Upper lobe of left lung (tissue), 4 donors: ENCODE measurements at regions not wholly inside any gene's neighbourhood (a gene's known extent, or its start where the extent isn't known, plus 50 kb on each side); places are given as distances from the start of the nearest gene placed in this dataset.

Experiments
- POLR2A ChIP-seq, 4 donors: fragments of 450-650 bp; IDR thresholded peaks; one replicate each; pipeline ENCODE4 v1.5.1; 2016 to 2017; ENCODE audit warnings: antibody characterized with exemption in 4 of 4, mild to moderate bottlenecking in 2 of 4
- TF ChIP-seq, protein P1 (sequence below), 6 experiments: fragments of 450-650 bp in 4 of 6; fragments of 200-600 bp in 2 of 6; sonication (generic) in 2 of 6; IDR thresholded peaks; one replicate each; pipeline ENCODE4 v1.5.1; 2016 to 2019; ENCODE audit warnings: antibody characterized with exemption in 6 of 6

DNA sequence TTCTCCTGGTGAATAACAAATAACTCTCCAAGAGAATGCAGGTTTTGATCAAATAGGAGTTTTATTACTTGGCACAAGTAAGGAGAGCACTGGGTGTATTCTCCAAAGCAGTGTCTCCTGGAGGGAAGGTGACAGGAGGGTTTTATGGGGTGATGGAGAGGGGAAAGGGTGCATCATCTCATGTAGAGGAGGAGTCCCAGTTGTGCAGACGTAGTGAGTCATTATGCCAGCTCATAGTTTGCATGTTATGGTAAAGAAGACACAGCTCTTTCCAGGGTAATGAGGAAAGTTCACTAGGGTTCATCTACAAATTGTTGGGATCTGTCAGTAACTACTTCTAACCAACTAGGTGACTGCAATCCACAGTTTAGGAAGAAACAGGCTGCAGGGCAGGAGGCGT is 347.9 kb upstream of the MEOX2 start:
- TF ChIP-seq, protein P1, sequence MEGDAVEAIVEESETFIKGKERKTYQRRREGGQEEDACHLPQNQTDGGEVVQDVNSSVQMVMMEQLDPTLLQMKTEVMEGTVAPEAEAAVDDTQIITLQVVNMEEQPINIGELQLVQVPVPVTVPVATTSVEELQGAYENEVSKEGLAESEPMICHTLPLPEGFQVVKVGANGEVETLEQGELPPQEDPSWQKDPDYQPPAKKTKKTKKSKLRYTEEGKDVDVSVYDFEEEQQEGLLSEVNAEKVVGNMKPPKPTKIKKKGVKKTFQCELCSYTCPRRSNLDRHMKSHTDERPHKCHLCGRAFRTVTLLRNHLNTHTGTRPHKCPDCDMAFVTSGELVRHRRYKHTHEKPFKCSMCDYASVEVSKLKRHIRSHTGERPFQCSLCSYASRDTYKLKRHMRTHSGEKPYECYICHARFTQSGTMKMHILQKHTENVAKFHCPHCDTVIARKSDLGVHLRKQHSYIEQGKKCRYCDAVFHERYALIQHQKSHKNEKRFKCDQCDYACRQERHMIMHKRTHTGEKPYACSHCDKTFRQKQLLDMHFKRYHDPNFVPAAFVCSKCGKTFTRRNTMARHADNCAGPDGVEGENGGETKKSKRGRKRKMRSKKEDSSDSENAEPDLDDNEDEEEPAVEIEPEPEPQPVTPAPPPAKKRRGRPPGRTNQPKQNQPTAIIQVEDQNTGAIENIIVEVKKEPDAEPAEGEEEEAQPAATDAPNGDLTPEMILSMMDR (IDR thresholded peaks at IDR 0.05) = no peak
- TF ChIP-seq POLR2A (IDR thresholded peaks at IDR 0.05) = no peak
